Keratinocyte (primary cell): ENCODE measurements at regions not wholly inside any gene's neighbourhood (a gene's known extent, or its start where the extent isn't known, plus 50 kb on each side); places are given as distances from the start of the nearest gene placed in this dataset.

Experiments used
- CTCF ChIP-seq, 3 experiments: IDR thresholded peaks in 1 of 3; conservative IDR thresholded peaks in 1 of 3; optimal IDR thresholded peaks in 1 of 3; 2 replicates in 2 of 3; 3 replicates in 1 of 3; pipeline versions ENCODE3 to v1.5.1; 2011; ENCODE audit warnings: low read length in 3 of 3, mild to moderate bottlenecking in 3 of 3, moderate library complexity in 2 of 3, control low read depth in 1 of 3, inconsistent platforms in 1 of 3; ENCODE audit not compliant: insufficient read depth in 2 of 3; ENCODE audit errors: extremely low read depth in 1 of 3
- EZH2 ChIP-seq: IDR thresholded peaks from one replicate; pipeline ENCODE4 v1.6.1; 2012; ENCODE audit warnings: inconsistent platforms, mild to moderate bottlenecking, low read length, moderate library complexity

GRCh38 chr11:4194889-4195288 is 100.3 kb downstream of the RRM1 start:
- no peak for TF ChIP-seq CTCF (optimal IDR thresholded peaks at IDR 0.05 in 1 of 3, IDR thresholded peaks at IDR 0.05 in 1 of 3, conservative IDR thresholded peaks at IDR 0.05 in 1 of 3; ENCODE audit: extremely low read depth in 1 of 3, insufficient read depth in 2 of 3, low read length in 3 of 3)
- no peak for TF ChIP-seq EZH2
